GM23338 (cell line): ENCODE measurements at regions not wholly inside any gene's neighbourhood (a gene's known extent, or its start where the extent isn't known, plus 50 kb on each side); places are given as distances from the start of the nearest gene placed in this dataset.

ENCODE experiments used
- ATAC-seq: fragments of 200-7000 bp; cut with Tn5 transposase; 3 replicates; pipeline ENCODE4 v1.9.1; 2020
- DNase-seq: peaks from one replicate; pipeline ENCODE4 v3.0.0-alpha.2; 2015; ENCODE audit warnings: low spot score
- H2AFZ ChIP-seq: fragments of 200-600 bp; sonication (generic); 2 replicates; pipeline ENCODE4 v1.8.0; 2016; ENCODE audit warnings: antibody characterized with exemption, mild to moderate bottlenecking, moderate library complexity
- H3F3A ChIP-seq: fragments of 200-600 bp; sonication (generic); replicated peaks from 2 replicates; pipeline ENCODE4 v1.8.0; 2017; ENCODE audit warnings: antibody characterized with exemption, mixed run types, low read depth
- H3K27ac ChIP-seq: fragments of 200-600 bp; sonication (generic); 2 replicates; pipeline ENCODE4 v1.6.1; 2016; ENCODE audit warnings: low read depth
- H3K27me3 ChIP-seq: fragments of 200-600 bp; sonication (generic); 2 replicates; pipeline ENCODE4 v1.8.0; 2016; ENCODE audit warnings: mild to moderate bottlenecking, mixed run types, moderate library complexity; ENCODE audit not compliant: insufficient read depth
- H3K36me3 ChIP-seq: fragments of 200-600 bp; sonication (generic); 2 replicates; pipeline ENCODE4 v1.8.0; 2016; ENCODE audit warnings: mild to moderate bottlenecking; ENCODE audit not compliant: insufficient read depth
- H3K4me1 ChIP-seq: fragments of 200-600 bp; sonication (generic); 2 replicates; pipeline ENCODE4 v1.8.0; 2016; ENCODE audit warnings: mild to moderate bottlenecking, moderate library complexity; ENCODE audit not compliant: insufficient read depth
- H3K4me2 ChIP-seq: fragments of 200-600 bp; sonication (generic); 2 replicates; pipeline ENCODE4 v1.7.1; 2017; ENCODE audit warnings: mixed run types
- H3K4me3 ChIP-seq: fragments of 200-600 bp; sonication (generic); 2 replicates; pipeline ENCODE4 v1.6.1; 2016; ENCODE audit warnings: mixed run types
- H3K79me2 ChIP-seq: fragments of 200-600 bp; sonication (generic); replicated peaks from 2 replicates; pipeline ENCODE4 v1.8.0; 2017; ENCODE audit warnings: mild to moderate bottlenecking; ENCODE audit not compliant: insufficient read depth
- H3K9me2 ChIP-seq: fragments of 200-600 bp; sonication (generic); 2 replicates; pipeline ENCODE4 v1.8.0; 2017; ENCODE audit not compliant: insufficient read depth
- H4K20me1 ChIP-seq: fragments of 200-600 bp; sonication (generic); replicated peaks from 2 replicates; pipeline ENCODE4 v1.8.0; 2017; ENCODE audit warnings: mild to moderate bottlenecking; ENCODE audit not compliant: insufficient read depth
- H3K27ac Mint-ChIP-seq: 2 replicates; pipeline ENCODE4 v1.8.0; 2020; ENCODE audit warnings: inconsistent platforms, mild to moderate bottlenecking, moderate library complexity, mixed read lengths
- H3K27me3 Mint-ChIP-seq: 3 replicates; pipeline ENCODE4 v1.8.0; 2022; ENCODE audit warnings: low read depth, mild to moderate bottlenecking, moderate library complexity, mixed read lengths, inconsistent platforms; ENCODE audit not compliant: insufficient read depth, poor library complexity
- H3K36me3 Mint-ChIP-seq: 3 replicates; pipeline ENCODE4 v1.8.0; 2021; ENCODE audit warnings: low read depth, mild to moderate bottlenecking, inconsistent platforms, moderate library complexity, mixed read lengths
- H3K4me1 Mint-ChIP-seq: 3 replicates; pipeline ENCODE4 v1.8.0; 2020; ENCODE audit warnings: mild to moderate bottlenecking, inconsistent platforms, mixed read lengths
- H3K4me3 Mint-ChIP-seq: 3 replicates; pipeline ENCODE4 v1.8.0; 2021; ENCODE audit warnings: moderate library complexity, mild to moderate bottlenecking, inconsistent platforms, mixed read lengths
- H3K9me3 Mint-ChIP-seq: 3 replicates; pipeline ENCODE4 v1.8.0; 2020; ENCODE audit warnings: moderate library complexity, mild to moderate bottlenecking, inconsistent platforms, mixed read lengths
- CTCF ChIP-seq, 2 experiments: fragments of 200-600 bp in 1 of 2; sonication (generic) in 1 of 2; conservative IDR thresholded peaks; 2 replicates each; pipeline versions ENCODE4 v1.5.1 to v1.6.1; 2016 to 2017; ENCODE audit warnings: antibody characterized with exemption in 2 of 2, low read depth in 2 of 2, mild to moderate bottlenecking in 2 of 2, moderate library complexity in 1 of 2
- STAT1 ChIP-seq: IDR thresholded peaks from one replicate; pipeline ENCODE4 v1.6.1; 2016; ENCODE audit warnings: antibody characterized with exemption; ENCODE audit not compliant: unreplicated experiment
- ZNF462 ChIP-seq: fragments of 250-450 bp; sonication (Bioruptor Pico); IDR thresholded peaks from 2 replicates; pipeline ENCODE4 v1.5.0; 2020; ENCODE audit warnings: mild to moderate bottlenecking, moderate library complexity

- H3K4me3 Mint-ChIP-seq: no peak overlapping the region
- Histone ChIP-seq H3K36me3 (no peaks in the 10 kb centered on the region), H4K20me1 (no peaks in the 10 kb centered on the region), H3F3A (no peaks in the 10 kb centered on the region), H3K27ac (no peak overlapping the region), H3K27me3 (no peaks in the 10 kb centered on the region), H3K4me3 (no peak overlapping the region), H3K9me2 (peaks cover 4% of the 10 kb centered on the region; the same call in 1 of the 2 replicates), H3K4me1 (no peaks in the 10 kb centered on the region), H3K4me2 (no peak overlapping the region), H2AFZ (no peak overlapping the region), H3K79me2 (no peaks in the 10 kb centered on the region)
- H3K27me3 Mint-ChIP-seq: no peaks in the 10 kb centered on the region
- no peaks in the 10 kb centered on the region for H3K36me3 Mint-ChIP-seq
- no peaks in the 10 kb centered on the region for H3K9me3 Mint-ChIP-seq
- H3K4me1 Mint-ChIP-seq: no peaks in the 10 kb centered on the region
- no peak overlapping the region for H3K27ac Mint-ChIP-seq
- no peak for DNase-seq
- no peak for TF ChIP-seq CTCF (conservative IDR thresholded peaks at IDR 0.05; ENCODE audit: low read depth in 2 of 2)
- no peak for TF ChIP-seq ZNF462
- ATAC-seq: no peak
Observed at GRCh38 chr13:47250146-47250545, 353.3 kb upstream of the HTR2A start.

GRCh38 chr13:47249266-47249665 lies 352.4 kb upstream of the HTR2A start:
- no peaks in the 10 kb centered on the region for H3K36me3 Mint-ChIP-seq
- H3K27ac Mint-ChIP-seq: no peak overlapping the region
- DNase-seq (no peak), ATAC-seq (no peak)
- Histone ChIP-seq H4K20me1 (no peaks in the 10 kb centered on the region), H3K79me2 (no peaks in the 10 kb centered on the region), H3K27ac (no peak overlapping the region), H2AFZ (no peak overlapping the region), H3F3A (no peaks in the 10 kb centered on the region), H3K4me1 (no peaks in the 10 kb centered on the region), H3K9me2 (0 out of 2 replicates have a peak, but pooled peaks cover 4% of the 10 kb centered on the region), H3K36me3 (no peaks in the 10 kb centered on the region), H3K27me3 (no peaks in the 10 kb centered on the region), H3K4me3 (no peak overlapping the region), H3K4me2 (no peak overlapping the region)
- H3K9me3 Mint-ChIP-seq: no peaks in the 10 kb centered on the region; the same call in 2 of the 3 replicates
- H3K27me3 Mint-ChIP-seq: no peaks in the 10 kb centered on the region
- no peaks in the 10 kb centered on the region for H3K4me1 Mint-ChIP-seq
- no peak for TF ChIP-seq STAT1
- H3K4me3 Mint-ChIP-seq: no peak overlapping the region
